ENCODE measurements at regions not wholly inside any gene's neighbourhood (a gene's known extent, or its start where the extent isn't known, plus 50 kb on each side); places are given as distances from the start of the nearest gene placed in this dataset.

GRCh38 chr18:22557168-22557941 lies 139.6 kb upstream of the CTAGE1 start:
- no peak for TF ChIP-seq CTCF (IDR thresholded peaks at IDR 0.05; ENCODE audit: insufficient read depth, low read length)
- TF ChIP-seq REST (IDR thresholded peaks at IDR 0.05; ENCODE audit: insufficient replicate concordance, low read depth): no peak
- no peak for TF ChIP-seq POLR2AphosphoS5 (IDR thresholded peaks at IDR 0.05; ENCODE audit: low read depth)
- no peak for TF ChIP-seq SPI1 (IDR thresholded peaks at IDR 0.05; ENCODE audit: borderline replicate concordance, low read depth)

All from HL-60 (cell line).